ENCODE measurements at regions not wholly inside any gene's neighbourhood (a gene's known extent, or its start where the extent isn't known, plus 50 kb on each side); places are given as distances from the start of the nearest gene placed in this dataset.

- TF ChIP-seq CTCF (IDR thresholded peaks at IDR 0.05; ENCODE audit: poor library complexity) (no peak), EZH2 (IDR thresholded peaks at IDR 0.05; ENCODE audit: borderline replicate concordance) (no peak)
These were observed 56.8 kb upstream of the DCTD start for GRCh38 chr4:182973941-182974340.
